Trophoblast cell (in vitro differentiated cells and primary cell): ENCODE measurements at regions not wholly inside any gene's neighbourhood (a gene's known extent, or its start where the extent isn't known, plus 50 kb on each side); places are given as distances from the start of the nearest gene placed in this dataset.

ENCODE experiments used
- DNase-seq, 2 donors: peaks; one replicate each; pipeline ENCODE4 v3.0.0-alpha.2; 2016
- H2AFZ ChIP-seq: 2 replicates; pipeline ENCODE4 v1.6.1; 2013; ENCODE audit warnings: low read length, moderate library complexity, mild to moderate bottlenecking; ENCODE audit not compliant: insufficient read depth, poor library complexity
- H2AK5ac ChIP-seq: 2 replicates; pipeline ENCODE4 v1.6.1; 2013; ENCODE audit warnings: mild to moderate bottlenecking, low read length
- H2BK120ac ChIP-seq: 2 replicates; pipeline ENCODE4 v1.6.1; 2013; ENCODE audit warnings: low read length, mild to moderate bottlenecking, moderate library complexity; ENCODE audit not compliant: insufficient read depth, poor library complexity
- H2BK12ac ChIP-seq: 2 replicates; pipeline ENCODE4 v1.6.1; 2013; ENCODE audit warnings: mild to moderate bottlenecking, low read length, moderate library complexity
- H2BK5ac ChIP-seq: 2 replicates; pipeline ENCODE4 v1.6.1; 2013; ENCODE audit warnings: low read length, low read depth, moderate library complexity, mild to moderate bottlenecking; ENCODE audit not compliant: poor library complexity
- H3K14ac ChIP-seq: 2 replicates; pipeline ENCODE4 v1.6.1; 2013; ENCODE audit warnings: mild to moderate bottlenecking, low read length
- H3K18ac ChIP-seq: 2 replicates; pipeline ENCODE4 v1.6.1; 2013; ENCODE audit warnings: mild to moderate bottlenecking, low read length
- H3K23ac ChIP-seq: 2 replicates; pipeline ENCODE4 v1.6.1; 2013; ENCODE audit warnings: low read length
- H3K27ac ChIP-seq: 2 replicates; pipeline ENCODE4 v1.5.1; 2013; ENCODE audit warnings: low read depth, mild to moderate bottlenecking, inconsistent platforms, low read length, moderate library complexity
- H3K27me3 ChIP-seq: 2 replicates; pipeline ENCODE4 v1.6.1; 2013; ENCODE audit warnings: inconsistent platforms, mild to moderate bottlenecking, low read length, moderate library complexity; ENCODE audit not compliant: insufficient read depth
- H3K36me3 ChIP-seq, 2 experiments: 1 replicate in 1 of 2; 2 replicates in 1 of 2; pipeline ENCODE4 v1.6.1; 2013; ENCODE audit warnings: low read length in 2 of 2, mild to moderate bottlenecking in 2 of 2, moderate library complexity in 1 of 2; ENCODE audit not compliant: insufficient read depth in 2 of 2, control insufficient read depth in 1 of 2
- H3K4ac ChIP-seq: 2 replicates; pipeline ENCODE4 v1.6.1; 2013; ENCODE audit warnings: low read depth, mild to moderate bottlenecking, low read length, moderate library complexity
- H3K4me1 ChIP-seq, 2 experiments: 1 replicate in 1 of 2; 2 replicates in 1 of 2; pipeline ENCODE4 v1.6.1; 2013; ENCODE audit warnings: low read length in 2 of 2, mild to moderate bottlenecking in 2 of 2, moderate library complexity in 1 of 2; ENCODE audit not compliant: insufficient read depth in 2 of 2, control insufficient read depth in 1 of 2
- H3K4me2 ChIP-seq: 2 replicates; pipeline ENCODE4 v1.6.1; 2013; ENCODE audit warnings: inconsistent platforms, mild to moderate bottlenecking, low read length, moderate library complexity
- H3K4me3 ChIP-seq: 2 replicates; pipeline ENCODE4 v1.5.1; 2013; ENCODE audit warnings: mild to moderate bottlenecking, low read depth, low read length, inconsistent platforms
- H3K79me1 ChIP-seq: one replicate; pipeline ENCODE4 v1.6.1; 2013; ENCODE audit warnings: low read length
- H3K79me2 ChIP-seq: 2 replicates; pipeline ENCODE4 v1.6.1; 2013; ENCODE audit warnings: low read length, mild to moderate bottlenecking; ENCODE audit not compliant: control insufficient read depth, insufficient read depth, poor library complexity
- H3K9ac ChIP-seq: 2 replicates; pipeline ENCODE4 v1.6.1; 2013; ENCODE audit warnings: mild to moderate bottlenecking, low read length
- H3K9me3 ChIP-seq: 2 replicates; pipeline ENCODE4 v1.6.1; 2013; ENCODE audit warnings: low read depth, mild to moderate bottlenecking, control low read depth, inconsistent platforms, low read length; ENCODE audit not compliant: insufficient read depth
- H4K12ac ChIP-seq: 2 replicates; pipeline ENCODE4 v1.6.1; 2013; ENCODE audit warnings: low read depth, mild to moderate bottlenecking, low read length, moderate library complexity
- H4K8ac ChIP-seq: 2 replicates; pipeline ENCODE4 v1.6.1; 2013; ENCODE audit warnings: low read depth, mild to moderate bottlenecking, low read length, moderate library complexity
- H4K91ac ChIP-seq: one replicate; pipeline ENCODE4 v1.6.1; 2013; ENCODE audit warnings: low read depth, mild to moderate bottlenecking, low read length, moderate library complexity
- WGBS: extraction: QIAGEN DNeasy Blood & Tissue Kit; methylation state at CpG from one replicate; pipeline ENCODE4 v1.1.7; 2013; ENCODE audit warnings: missing lambda C conversion rate; ENCODE audit not compliant: insufficient read length, insufficient coverage; ENCODE audit errors: extremely low coverage; 5-methylcytosine and 5-hydroxymethylcytosine counted together

DNA sequence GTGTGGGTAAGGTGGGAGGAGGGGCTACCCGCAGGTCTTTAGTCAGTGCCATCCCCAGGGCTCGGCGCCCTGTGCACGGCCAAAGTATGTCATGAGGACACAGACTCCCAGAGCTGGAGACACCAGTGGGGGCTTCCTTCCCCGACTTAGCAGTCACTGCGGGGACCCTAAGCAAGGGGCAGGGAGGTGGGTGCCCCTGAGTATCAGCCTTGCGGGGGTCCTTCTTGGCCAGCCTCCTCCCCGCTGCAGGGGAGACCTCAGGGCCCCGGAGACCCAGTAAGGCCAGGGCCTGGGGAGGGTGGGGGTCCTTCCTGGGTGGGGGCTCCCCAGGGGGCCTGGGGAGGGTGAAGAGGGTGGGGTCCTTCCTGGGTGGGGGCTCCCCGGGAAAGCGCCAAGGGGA, 673.8 kb downstream of the BRD1 start:
- no peak overlapping the region for H4K8ac ChIP-seq
- H3K79me1 ChIP-seq, result no peaks in the 10 kb centered on the region
- H3K27ac ChIP-seq, result no peak overlapping the region
- H2BK120ac ChIP-seq, result no peak overlapping the region
- H3K9me3 ChIP-seq, result no peaks in the 10 kb centered on the region
- H3K9ac ChIP-seq, result no peak overlapping the region
- no peak overlapping the region for H3K4me2 ChIP-seq
- no peak overlapping the region for H4K12ac ChIP-seq
- H3K23ac ChIP-seq, result no peak overlapping the region
- H3K36me3 ChIP-seq, result no peaks in the 10 kb centered on the region
- H4K91ac ChIP-seq, result no peak overlapping the region
- H2BK12ac ChIP-seq, result no peak overlapping the region
- H3K4me3 ChIP-seq, result no peak overlapping the region
- H2AK5ac ChIP-seq, result no peak overlapping the region
- H3K14ac ChIP-seq, result no peak overlapping the region
- H2BK5ac ChIP-seq, result no peak overlapping the region
- no peak overlapping the region for H3K18ac ChIP-seq
- H3K27me3 ChIP-seq, result no peaks in the 10 kb centered on the region
- no CpG with 5 or more reads among the region's 11 CpGs for WGBS
- H2AFZ ChIP-seq, result no peak overlapping the region
- H3K79me2 ChIP-seq, result no peaks in the 10 kb centered on the region
- DNase-seq, result no peak
- H3K4ac ChIP-seq, result no peak overlapping the region
- H3K4me1 ChIP-seq, result peaks cover 14% of the 10 kb centered on the region in 2 experiments

DNA sequence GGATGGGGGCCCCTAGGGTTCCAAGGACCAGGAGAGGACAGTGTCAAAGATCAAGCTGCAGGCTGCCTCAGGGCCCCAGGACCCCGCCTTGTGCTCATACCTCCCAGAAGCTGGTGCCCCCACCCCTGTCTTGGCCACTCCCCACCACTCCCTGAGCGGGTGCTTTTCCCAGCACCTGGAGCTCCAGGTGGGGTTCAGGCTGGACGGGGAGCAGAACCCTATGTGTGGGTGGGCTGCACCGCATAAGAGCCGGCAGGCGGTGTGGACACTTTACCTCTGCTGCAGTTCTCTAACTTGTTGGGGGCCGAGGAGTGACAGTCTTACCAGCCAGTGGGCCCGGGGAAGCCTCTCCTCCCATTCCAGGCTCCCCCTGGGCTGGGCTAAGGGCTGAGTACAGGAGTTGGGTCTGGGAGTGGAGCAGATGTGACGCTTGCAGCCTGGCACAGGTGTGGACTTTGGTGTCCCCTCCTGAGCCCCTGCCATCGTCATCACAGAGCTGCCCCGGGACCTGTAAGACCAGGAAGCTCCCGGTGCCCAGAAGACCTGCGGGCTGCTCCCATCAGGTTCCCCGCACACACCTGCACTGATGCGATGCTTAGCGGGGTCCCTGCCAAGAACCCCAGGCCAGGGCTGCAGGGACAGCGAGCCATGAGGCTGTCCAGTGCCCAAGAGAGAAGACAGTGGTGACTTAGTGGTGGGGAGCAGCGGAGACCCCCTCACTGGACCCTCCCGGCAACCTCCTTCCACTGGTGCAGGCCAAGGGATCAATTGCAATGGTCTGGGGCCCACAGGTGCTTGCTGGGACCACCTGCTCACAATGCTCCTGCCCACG, 674.5 kb downstream of the BRD1 start:
- H3K9me3 ChIP-seq, result no peaks in the 10 kb centered on the region
- H4K91ac ChIP-seq, result no peak overlapping the region
- H3K79me1 ChIP-seq, result no peaks in the 10 kb centered on the region
- no peak overlapping the region for H2AFZ ChIP-seq
- no peak overlapping the region for H3K4ac ChIP-seq
- H4K12ac ChIP-seq, result no peak overlapping the region
- H2BK120ac ChIP-seq, result no peak overlapping the region
- H3K23ac ChIP-seq, result no peak overlapping the region
- H3K4me2 ChIP-seq, result no peak overlapping the region
- no peak overlapping the region for H3K14ac ChIP-seq
- no peak overlapping the region for H2BK12ac ChIP-seq
- no peak overlapping the region for H3K9ac ChIP-seq
- no peaks in the 10 kb centered on the region for H3K27me3 ChIP-seq
- no peak for DNase-seq
- no CpG with 5 or more reads among the region's 20 CpGs for WGBS
- H3K4me3 ChIP-seq, result no peak overlapping the region
- H4K8ac ChIP-seq, result no peak overlapping the region
- no peak overlapping the region for H2AK5ac ChIP-seq
- no peak overlapping the region for H2BK5ac ChIP-seq
- peaks cover 14% of the 10 kb centered on the region in 2 experiments for H3K4me1 ChIP-seq
- H3K27ac ChIP-seq, result no peak overlapping the region
- H3K79me2 ChIP-seq, result no peaks in the 10 kb centered on the region
- no peaks in the 10 kb centered on the region for H3K36me3 ChIP-seq
- H3K18ac ChIP-seq, result no peak overlapping the region

DNA sequence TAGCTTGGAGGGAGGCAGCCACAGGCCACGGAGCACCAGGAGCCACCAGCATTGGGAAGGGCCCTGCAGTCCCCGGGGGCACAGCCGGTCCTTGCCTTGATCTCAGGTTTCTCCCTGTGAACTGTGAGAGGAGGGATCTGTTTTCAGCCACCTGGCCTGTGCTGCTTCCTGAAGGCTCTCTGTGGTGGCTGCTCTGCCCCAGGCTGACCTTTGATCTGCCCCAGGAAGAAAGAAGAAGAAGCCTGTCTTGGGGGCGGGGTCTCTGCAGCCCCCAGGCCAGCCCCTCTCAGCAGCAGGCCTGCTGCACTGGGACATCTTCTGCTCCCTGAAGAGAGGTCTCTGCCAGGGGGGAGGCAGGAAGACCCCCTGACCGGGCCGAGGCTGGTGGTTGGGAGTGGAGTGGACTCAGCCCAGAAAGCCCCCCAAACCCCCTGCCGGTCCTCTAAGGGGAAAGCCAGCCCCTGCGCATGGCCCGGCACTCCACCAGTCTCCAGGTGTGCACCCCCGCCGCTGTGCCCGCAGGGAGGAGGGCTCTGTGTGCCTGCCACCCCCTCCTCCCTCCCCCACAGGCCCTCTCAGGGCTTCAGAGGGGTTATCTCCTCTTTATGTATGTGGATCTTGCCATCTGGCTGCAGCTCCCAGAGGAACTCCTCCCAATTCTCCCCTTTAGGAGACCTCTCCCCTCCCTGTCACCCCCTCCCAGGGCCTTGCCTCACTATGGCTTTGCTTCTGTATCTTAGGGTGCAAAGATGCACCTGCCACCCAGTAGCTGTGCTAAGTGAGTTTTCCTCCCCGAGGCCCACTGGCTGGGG, 675.3 kb downstream of the BRD1 start:
- WGBS, result no CpG with 5 or more reads among the region's 13 CpGs
- no peak overlapping the region for H3K4me2 ChIP-seq
- no peak for DNase-seq
- no peaks in the 10 kb centered on the region for H3K79me1 ChIP-seq
- no peak overlapping the region for H2BK5ac ChIP-seq
- H3K27me3 ChIP-seq, result no peaks in the 10 kb centered on the region
- H3K23ac ChIP-seq, result no peak overlapping the region
- H2BK12ac ChIP-seq, result no peak overlapping the region
- no peak overlapping the region for H3K4me3 ChIP-seq
- no peak overlapping the region for H3K4ac ChIP-seq
- no peak overlapping the region for H3K14ac ChIP-seq
- no peak overlapping the region for H4K91ac ChIP-seq
- H3K4me1 ChIP-seq, result peaks cover 14% of the 10 kb centered on the region in 2 experiments
- H3K79me2 ChIP-seq, result no peaks in the 10 kb centered on the region
- no peak overlapping the region for H2AFZ ChIP-seq
- H4K8ac ChIP-seq, result no peak overlapping the region
- H4K12ac ChIP-seq, result no peak overlapping the region
- H3K36me3 ChIP-seq, result no peaks in the 10 kb centered on the region
- H2AK5ac ChIP-seq, result no peak overlapping the region
- H3K9ac ChIP-seq, result no peak overlapping the region
- H3K27ac ChIP-seq, result no peak overlapping the region
- H3K18ac ChIP-seq, result no peak overlapping the region
- H2BK120ac ChIP-seq, result no peak overlapping the region
- H3K9me3 ChIP-seq, result no peaks in the 10 kb centered on the region

DNA sequence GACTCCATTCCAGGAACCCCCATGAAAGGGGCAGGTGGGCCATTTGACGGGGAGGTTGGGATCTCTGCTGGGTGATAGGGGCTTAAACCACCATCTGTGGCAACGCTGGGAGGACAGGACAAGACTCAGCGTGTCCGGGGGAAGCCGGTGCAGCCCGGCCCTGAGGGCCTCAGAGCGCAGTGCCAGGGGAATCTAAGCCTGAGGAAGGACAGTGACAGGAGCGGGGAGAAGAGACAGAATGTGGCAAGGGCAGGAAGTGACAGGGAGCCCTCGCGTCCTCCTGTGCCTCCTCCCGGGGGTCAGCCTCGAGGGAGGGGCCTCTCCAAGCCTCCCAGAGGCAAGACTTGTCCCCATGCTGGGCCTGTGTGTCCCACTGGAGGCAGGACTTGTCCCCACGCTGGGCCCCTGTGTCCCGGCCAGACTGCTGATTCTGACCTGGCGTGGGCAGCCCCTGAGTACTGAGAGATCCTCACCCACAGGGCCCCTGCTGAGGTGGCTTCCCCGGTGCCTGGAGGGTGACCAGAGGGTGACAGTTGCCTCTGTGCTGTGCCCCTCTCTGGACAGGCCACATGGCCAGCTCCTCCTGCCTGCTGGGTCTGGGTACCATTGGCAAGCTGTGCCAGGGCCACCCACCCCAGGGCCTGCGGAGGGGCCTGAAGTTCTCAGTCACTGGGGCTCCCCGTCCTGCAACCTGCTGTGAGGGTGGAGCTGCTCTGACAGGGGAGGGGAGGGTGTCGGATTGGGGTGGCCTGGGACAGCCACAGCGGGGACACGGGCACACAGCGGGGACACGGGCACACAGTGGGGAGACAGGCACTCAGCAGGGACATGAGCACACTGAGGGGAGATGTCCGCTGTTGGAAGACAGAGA, 676.2 kb downstream of the BRD1 start:
- Histone ChIP-seq H3K4me2 (no peak overlapping the region), H3K79me2 (no peaks in the 10 kb centered on the region), H3K79me1 (no peaks in the 10 kb centered on the region), H3K27me3 (no peaks in the 10 kb centered on the region), H3K4me3 (no peak overlapping the region), H3K27ac (no peak overlapping the region), H2BK120ac (no peak overlapping the region), H2AFZ (no peak overlapping the region), H4K91ac (no peak overlapping the region), H3K4ac (no peak overlapping the region), H2AK5ac (no peak overlapping the region), H3K9ac (no peak overlapping the region), H2BK5ac (no peak overlapping the region), H3K18ac (no peak overlapping the region), H3K14ac (no peak overlapping the region), H3K4me1 (peaks cover 14% of the 10 kb centered on the region in 2 experiments), H4K12ac (no peak overlapping the region), H4K8ac (no peak overlapping the region), H2BK12ac (no peak overlapping the region), H3K23ac (no peak overlapping the region), H3K9me3 (no peaks in the 10 kb centered on the region), H3K36me3 (no peaks in the 10 kb centered on the region)
- no peak for DNase-seq
- WGBS, result no CpG with 5 or more reads among the region's 24 CpGs
